ENCODE measurements at regions not wholly inside any gene's neighbourhood (a gene's known extent, or its start where the extent isn't known, plus 50 kb on each side); places are given as distances from the start of the nearest gene placed in this dataset.

GRCh38 chr16:8053437-8053836 lies 536.9 kb downstream of the TMEM114 start:
- Mint-ChIP-seq H3K9me3 (peaks cover 35% of the 10 kb centered on the region; the same call in 2 of the 3 replicates), H3K4me3 (no peak overlapping the region)
- ATAC-seq, result no peak

GRCh38 chr16:8048433-8048832 lies 541.9 kb downstream of the TMEM114 start:
- Histone ChIP-seq H3K79me2 (replicated peaks; ENCODE audit: insufficient read depth) (no peaks in the 10 kb centered on the region), H4K20me1 (replicated peaks; ENCODE audit: insufficient read depth) (no peaks in the 10 kb centered on the region), H3K4me2 (no peak overlapping the region), H3K27ac (ENCODE audit: low read depth) (no peak overlapping the region), H3K27me3 (ENCODE audit: insufficient read depth) (no peaks in the 10 kb centered on the region), H3K9me2 (ENCODE audit: insufficient read depth) (no peaks in the 10 kb centered on the region; the same call in 1 of the 2 replicates), H3K4me1 (ENCODE audit: insufficient read depth) (no peaks in the 10 kb centered on the region), H2AFZ (no peak overlapping the region), H3K4me3 (no peak overlapping the region), H3F3A (replicated peaks; ENCODE audit: low read depth) (no peaks in the 10 kb centered on the region), H3K36me3 (ENCODE audit: insufficient read depth) (no peaks in the 10 kb centered on the region; the same call in 1 of the 2 replicates)
- Mint-ChIP-seq H3K9me3 (peaks cover 42% of the 10 kb centered on the region), H3K27ac (no peak overlapping the region), H3K36me3 (ENCODE audit: low read depth) (peaks cover 6% of the 10 kb centered on the region; the same call in 1 of the 3 replicates), H3K27me3 (ENCODE audit: insufficient read depth, low read depth, poor library complexity) (peaks cover 3% of the 10 kb centered on the region), H3K4me1 (no peaks in the 10 kb centered on the region), H3K4me3 (no peak overlapping the region)
- DNase-seq (ENCODE audit: low spot score) (no peak), ATAC-seq (no peak)
- TF ChIP-seq ETS1 (IDR thresholded peaks at IDR 0.05), result no peak
- no peak for TF ChIP-seq CTCF (conservative IDR thresholded peaks at IDR 0.05; ENCODE audit: low read depth in 2 of 2)

More at GRCh38 chr16:8053437-8053836, 536.9 kb downstream of the TMEM114 start:
- Histone ChIP-seq H2AFZ (no peak overlapping the region), H3K9me2 (ENCODE audit: insufficient read depth) (no peaks in the 10 kb centered on the region; the same call in 1 of the 2 replicates), H3K79me2 (replicated peaks; ENCODE audit: insufficient read depth) (no peaks in the 10 kb centered on the region), H4K20me1 (replicated peaks; ENCODE audit: insufficient read depth) (no peaks in the 10 kb centered on the region), H3K36me3 (ENCODE audit: insufficient read depth) (no peaks in the 10 kb centered on the region; the same call in 1 of the 2 replicates), H3F3A (replicated peaks; ENCODE audit: low read depth) (no peaks in the 10 kb centered on the region), H3K27ac (ENCODE audit: low read depth) (no peak overlapping the region), H3K4me1 (ENCODE audit: insufficient read depth) (no peaks in the 10 kb centered on the region), H3K27me3 (ENCODE audit: insufficient read depth) (no peaks in the 10 kb centered on the region), H3K4me2 (no peak overlapping the region), H3K4me3 (no peak overlapping the region)
- Mint-ChIP-seq H3K27ac (no peak overlapping the region), H3K36me3 (ENCODE audit: low read depth) (peaks cover 4% of the 10 kb centered on the region; the same call in 1 of the 3 replicates), H3K4me1 (no peaks in the 10 kb centered on the region), H3K27me3 (ENCODE audit: insufficient read depth, low read depth, poor library complexity) (peaks cover 2% of the 10 kb centered on the region)
- DNase-seq (ENCODE audit: low spot score), result no peak
- no peak for TF ChIP-seq REST (IDR thresholded peaks at IDR 0.05; ENCODE audit: unreplicated experiment)
- TF ChIP-seq EZH2 (IDR thresholded peaks at IDR 0.05; ENCODE audit: low read depth, unreplicated experiment), result no peak
- TF ChIP-seq ETS1 (IDR thresholded peaks at IDR 0.05), result no peak
- no peak for TF ChIP-seq CREB1 (CRISPR knock-in tag; IDR thresholded peaks at IDR 0.05; ENCODE audit: low read depth)
- no peak for TF ChIP-seq EZH2phosphoT487 (IDR thresholded peaks at IDR 0.05; ENCODE audit: unreplicated experiment)

Measured in GM23338 (cell line).